ENCODE measurements at regions not wholly inside any gene's neighbourhood (a gene's known extent, or its start where the extent isn't known, plus 50 kb on each side); places are given as distances from the start of the nearest gene placed in this dataset.

- no peak for DNase-seq
- Mint-ChIP-seq H3K36me3 (ENCODE audit: insufficient read depth, unreplicated experiment) (no peaks in the 10 kb centered on the region), H3K27me3 (ENCODE audit: unreplicated experiment) (no peaks in the 10 kb centered on the region), H3K4me3 (ENCODE audit: low read depth, unreplicated experiment) (no peak overlapping the region), H3K9me3 (ENCODE audit: low read depth, unreplicated experiment) (peaks cover 15% of the 10 kb centered on the region), H3K4me1 (ENCODE audit: low read depth, unreplicated experiment) (no peaks in the 10 kb centered on the region), H3K27ac (ENCODE audit: unreplicated experiment) (no peak overlapping the region)
- intact Hi-C loops (cut with micrococcal nuclease; ENCODE audit: unreplicated experiment): no loop called here
- CTCF ChIA-PET: no interaction called here
- no peak for TF ChIP-seq CTCF (IDR thresholded peaks at IDR 0.05; ENCODE audit: unreplicated experiment)
- BruUV-seq (replicated peaks): no TSS peak
These were observed 747.9 kb upstream of the COBL start for GRCh38 chr7:52064493-52064892.

GRCh38 chr7:52061666-52062065 is 745.1 kb upstream of the COBL start:
- Mint-ChIP-seq H3K27ac (ENCODE audit: unreplicated experiment) (no peak overlapping the region), H3K27me3 (ENCODE audit: unreplicated experiment) (no peaks in the 10 kb centered on the region), H3K9me3 (ENCODE audit: low read depth, unreplicated experiment) (peaks cover 12% of the 10 kb centered on the region), H3K36me3 (ENCODE audit: insufficient read depth, unreplicated experiment) (no peaks in the 10 kb centered on the region), H3K4me1 (ENCODE audit: low read depth, unreplicated experiment) (no peaks in the 10 kb centered on the region), H3K4me3 (ENCODE audit: low read depth, unreplicated experiment) (no peak overlapping the region)
- CTCF ChIA-PET: no interaction called here
- intact Hi-C loops (cut with micrococcal nuclease; ENCODE audit: unreplicated experiment): no loop called here
- no peak for TF ChIP-seq CTCF (IDR thresholded peaks at IDR 0.05; ENCODE audit: unreplicated experiment)
- no TSS peak for BruUV-seq (replicated peaks)
- no peak for DNase-seq

- TF ChIP-seq CTCF (IDR thresholded peaks at IDR 0.05; ENCODE audit: unreplicated experiment): no peak
- no TSS peak for BruUV-seq (replicated peaks)
- no peak for DNase-seq
- Mint-ChIP-seq H3K9me3 (ENCODE audit: low read depth, unreplicated experiment) (peaks cover 18% of the 10 kb centered on the region), H3K36me3 (ENCODE audit: insufficient read depth, unreplicated experiment) (no peaks in the 10 kb centered on the region), H3K27me3 (ENCODE audit: unreplicated experiment) (no peaks in the 10 kb centered on the region), H3K4me1 (ENCODE audit: low read depth, unreplicated experiment) (no peaks in the 10 kb centered on the region), H3K4me3 (ENCODE audit: low read depth, unreplicated experiment) (no peak overlapping the region), H3K27ac (ENCODE audit: unreplicated experiment) (no peak overlapping the region)
- CTCF ChIA-PET: no interaction called here
- intact Hi-C loops (cut with micrococcal nuclease; ENCODE audit: unreplicated experiment): no loop called here
These were observed 736.9 kb upstream of the COBL start for GRCh38 chr7:52053525-52053924.

- H3K9me3 Mint-ChIP-seq (ENCODE audit: low read depth, unreplicated experiment): peaks cover 5% of the 10 kb centered on the region
- no TSS peak for BruUV-seq (replicated peaks)
- TF ChIP-seq CTCF (IDR thresholded peaks at IDR 0.05; ENCODE audit: unreplicated experiment): no peak
- intact Hi-C loops (cut with micrococcal nuclease; ENCODE audit: unreplicated experiment): no loop called here
- CTCF ChIA-PET: no interaction called here
- no peak for DNase-seq
- no peaks in the 10 kb centered on the region for H3K27me3 Mint-ChIP-seq (ENCODE audit: unreplicated experiment)
- no peaks in the 10 kb centered on the region for H3K4me1 Mint-ChIP-seq (ENCODE audit: low read depth, unreplicated experiment)
- no peak overlapping the region for H3K4me3 Mint-ChIP-seq (ENCODE audit: low read depth, unreplicated experiment)
- no peak overlapping the region for H3K27ac Mint-ChIP-seq (ENCODE audit: unreplicated experiment)
- no peaks in the 10 kb centered on the region for H3K36me3 Mint-ChIP-seq (ENCODE audit: insufficient read depth, unreplicated experiment)
These were observed 714.1 kb upstream of the COBL start for GRCh38 chr7:52030722-52031121.

- no peak overlapping the region for H3K27ac Mint-ChIP-seq (ENCODE audit: unreplicated experiment)
- no TSS peak for BruUV-seq (replicated peaks)
- intact Hi-C loops (cut with micrococcal nuclease; ENCODE audit: unreplicated experiment): no loop called here
These were observed 709.5 kb upstream of the COBL start for GRCh38 chr7:52026140-52026539.

More at GRCh38 chr7:52026140-52026539, 709.5 kb upstream of the COBL start:
- CTCF ChIA-PET: no interaction called here
- no peak for TF ChIP-seq CTCF (IDR thresholded peaks at IDR 0.05; ENCODE audit: unreplicated experiment)
- no peak for DNase-seq
- Mint-ChIP-seq H3K36me3 (ENCODE audit: insufficient read depth, unreplicated experiment) (no peaks in the 10 kb centered on the region), H3K4me1 (ENCODE audit: low read depth, unreplicated experiment) (no peaks in the 10 kb centered on the region), H3K4me3 (ENCODE audit: low read depth, unreplicated experiment) (no peak overlapping the region), H3K9me3 (ENCODE audit: low read depth, unreplicated experiment) (peaks cover 9% of the 10 kb centered on the region), H3K27me3 (ENCODE audit: unreplicated experiment) (no peaks in the 10 kb centered on the region)

Data from Calu3 (cell line).